ENCODE measurements at regions not wholly inside any gene's neighbourhood (a gene's known extent, or its start where the extent isn't known, plus 50 kb on each side); places are given as distances from the start of the nearest gene placed in this dataset.

DNA sequence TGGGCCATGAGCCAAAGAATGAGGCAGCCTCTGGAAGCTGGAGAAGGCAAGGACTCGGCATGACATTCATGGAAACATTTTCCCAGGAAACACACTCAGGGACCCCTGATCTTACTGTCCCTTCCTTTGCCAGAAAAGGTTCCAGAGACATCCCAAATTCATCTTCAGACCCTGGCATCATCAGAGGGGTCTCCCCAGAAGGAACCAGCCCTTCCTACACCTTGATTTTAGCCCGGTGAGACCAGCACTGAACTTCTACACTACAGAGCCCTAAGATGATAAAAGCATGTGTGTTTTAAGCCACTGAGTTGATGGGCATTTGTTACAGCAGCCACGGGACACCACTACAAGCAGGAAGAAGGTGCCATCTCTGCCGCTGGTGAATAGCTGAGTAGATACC, 262.3 kb downstream of the C16orf95 start:
- H3K36me3 ChIP-seq (ENCODE audit: low read depth) = no peaks in the 10 kb centered on the region
- no peak overlapping the region for H3K9ac ChIP-seq
- no peak overlapping the region for H3K4me3 ChIP-seq
- in situ Hi-C loops (cut with MboI) = no loop called here
- no peak for TF ChIP-seq EZH2phosphoT487 (IDR thresholded peaks at IDR 0.05; ENCODE audit: insufficient read depth, low read depth)
- TF ChIP-seq EZH2 (IDR thresholded peaks at IDR 0.05; ENCODE audit: insufficient read depth, poor library complexity, severe bottlenecking) = no peak
- H3K79me2 ChIP-seq (ENCODE audit: insufficient read depth) = no peaks in the 10 kb centered on the region
- no peak for DNase-seq
- H3K27me3 ChIP-seq (replicated peaks; ENCODE audit: insufficient read depth) = peaks cover 38% of the 10 kb centered on the region
- no peak overlapping the region for H3K4me2 ChIP-seq (ENCODE audit: unreplicated experiment)
- H2AFZ ChIP-seq = no peak overlapping the region
- H3K9me2 ChIP-seq (ENCODE audit: insufficient read depth) = no peaks in the 10 kb centered on the region
- no peaks in the 10 kb centered on the region for H3F3A ChIP-seq (ENCODE audit: insufficient read depth)
- H3K27ac ChIP-seq = no peak overlapping the region
- H3K9me3 ChIP-seq (ENCODE audit: low read depth) = no peaks in the 10 kb centered on the region
- no peaks in the 10 kb centered on the region for H3K4me1 ChIP-seq (ENCODE audit: insufficient read depth)
- H4K20me1 ChIP-seq (ENCODE audit: insufficient read depth) = no peaks in the 10 kb centered on the region
- 61 to 67% methylated on average over 4 of the region's 4 CpGs for whole genome bisulfite sequencing, 2 experiments (ENCODE audit: low coverage in 1 of 2, low lambda C conversion rate in 2 of 2, missing lambda C conversion rate in 2 of 2)

DNA sequence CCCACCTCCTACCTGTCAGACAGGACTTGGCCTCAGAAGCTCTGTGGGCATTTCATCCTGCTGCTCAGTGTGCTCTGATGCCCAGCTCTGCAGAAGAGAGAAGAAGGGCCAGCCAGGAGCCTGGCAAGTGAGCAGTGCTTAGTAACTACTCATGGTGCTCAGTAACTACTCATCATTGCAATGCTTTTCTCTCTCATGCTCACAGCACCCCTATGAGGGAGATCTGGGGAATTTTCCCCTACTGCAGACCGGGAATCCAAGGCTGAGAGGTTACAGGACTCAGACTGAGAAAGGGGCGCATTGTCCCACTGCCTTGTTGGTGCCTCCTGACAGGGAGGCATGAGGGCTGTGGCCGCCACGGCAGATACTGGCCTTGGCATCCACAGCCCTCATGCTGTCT, 261.1 kb downstream of the C16orf95 start:
- Histone ChIP-seq H3K4me1 (ENCODE audit: insufficient read depth) (no peaks in the 10 kb centered on the region), H3K36me3 (ENCODE audit: low read depth) (no peaks in the 10 kb centered on the region), H3K4me2 (ENCODE audit: unreplicated experiment) (no peak overlapping the region), H3K79me2 (ENCODE audit: insufficient read depth) (no peaks in the 10 kb centered on the region), H2AFZ (no peak overlapping the region), H3K27ac (no peak overlapping the region), H3K9ac (no peak overlapping the region), H3F3A (ENCODE audit: insufficient read depth) (no peaks in the 10 kb centered on the region), H3K27me3 (replicated peaks; ENCODE audit: insufficient read depth) (peaks cover 31% of the 10 kb centered on the region), H3K9me2 (ENCODE audit: insufficient read depth) (no peaks in the 10 kb centered on the region), H4K20me1 (ENCODE audit: insufficient read depth) (no peaks in the 10 kb centered on the region), H3K4me3 (no peak overlapping the region), H3K9me3 (ENCODE audit: low read depth) (no peaks in the 10 kb centered on the region)
- DNase-seq = peak; percentile 66
- in situ Hi-C loops (cut with MboI) = no loop called here
- 71 to 76% methylated on average over 4 of the region's 4 CpGs for WGBS, 2 experiments (ENCODE audit: low coverage in 1 of 2, low lambda C conversion rate in 2 of 2, missing lambda C conversion rate in 2 of 2)
- TF ChIP-seq EZH2 (IDR thresholded peaks at IDR 0.05; ENCODE audit: insufficient read depth, poor library complexity, severe bottlenecking) (no peak), EZH2phosphoT487 (IDR thresholded peaks at IDR 0.05; ENCODE audit: insufficient read depth, low read depth) (no peak)

DNA sequence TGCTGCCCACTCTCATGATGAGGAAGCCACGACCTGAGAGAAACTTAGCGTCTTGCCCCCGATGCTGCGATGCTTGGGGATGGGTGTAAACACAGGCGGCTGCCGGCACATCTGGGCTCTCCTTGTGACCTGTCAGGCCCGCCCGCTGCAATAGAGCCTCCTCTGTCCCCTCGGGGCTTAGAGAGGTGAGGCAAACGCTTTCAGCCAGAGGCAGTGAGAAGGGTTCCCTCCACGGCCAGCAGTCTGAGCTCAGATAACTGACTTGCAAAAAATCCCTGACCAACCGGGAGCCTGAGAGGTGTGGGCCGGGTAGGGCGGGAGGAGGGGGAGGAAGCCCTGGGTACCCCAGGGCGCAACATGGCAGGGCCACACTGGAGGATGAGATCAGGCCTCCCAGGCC, 260.6 kb downstream of the C16orf95 start:
- H3K9ac ChIP-seq = no peak overlapping the region
- H2AFZ ChIP-seq = no peak overlapping the region
- no peaks in the 10 kb centered on the region for H3F3A ChIP-seq (ENCODE audit: insufficient read depth)
- H3K4me3 ChIP-seq = no peak overlapping the region
- no peaks in the 10 kb centered on the region for H3K4me1 ChIP-seq (ENCODE audit: insufficient read depth)
- WGBS, 2 experiments (ENCODE audit: low coverage in 1 of 2, low lambda C conversion rate in 2 of 2, missing lambda C conversion rate in 2 of 2) = 34 to 38% methylated on average over 12 to 15 of the region's 15 CpGs
- no peak overlapping the region for H3K27ac ChIP-seq
- H3K9me3 ChIP-seq (ENCODE audit: low read depth) = no peaks in the 10 kb centered on the region
- in situ Hi-C loops (cut with MboI) = no loop called here
- TF ChIP-seq EZH2phosphoT487 (IDR thresholded peaks at IDR 0.05; ENCODE audit: insufficient read depth, low read depth) = no peak
- TF ChIP-seq EZH2 (IDR thresholded peaks at IDR 0.05; ENCODE audit: insufficient read depth, poor library complexity, severe bottlenecking) = no peak
- H3K9me2 ChIP-seq (ENCODE audit: insufficient read depth) = no peaks in the 10 kb centered on the region
- no peak for DNase-seq
- no peaks in the 10 kb centered on the region for H3K36me3 ChIP-seq (ENCODE audit: low read depth)
- no peaks in the 10 kb centered on the region for H4K20me1 ChIP-seq (ENCODE audit: insufficient read depth)
- peaks cover 31% of the 10 kb centered on the region for H3K27me3 ChIP-seq (replicated peaks; ENCODE audit: insufficient read depth)
- H3K4me2 ChIP-seq (ENCODE audit: unreplicated experiment) = no peak overlapping the region
- no peaks in the 10 kb centered on the region for H3K79me2 ChIP-seq (ENCODE audit: insufficient read depth)

DNA sequence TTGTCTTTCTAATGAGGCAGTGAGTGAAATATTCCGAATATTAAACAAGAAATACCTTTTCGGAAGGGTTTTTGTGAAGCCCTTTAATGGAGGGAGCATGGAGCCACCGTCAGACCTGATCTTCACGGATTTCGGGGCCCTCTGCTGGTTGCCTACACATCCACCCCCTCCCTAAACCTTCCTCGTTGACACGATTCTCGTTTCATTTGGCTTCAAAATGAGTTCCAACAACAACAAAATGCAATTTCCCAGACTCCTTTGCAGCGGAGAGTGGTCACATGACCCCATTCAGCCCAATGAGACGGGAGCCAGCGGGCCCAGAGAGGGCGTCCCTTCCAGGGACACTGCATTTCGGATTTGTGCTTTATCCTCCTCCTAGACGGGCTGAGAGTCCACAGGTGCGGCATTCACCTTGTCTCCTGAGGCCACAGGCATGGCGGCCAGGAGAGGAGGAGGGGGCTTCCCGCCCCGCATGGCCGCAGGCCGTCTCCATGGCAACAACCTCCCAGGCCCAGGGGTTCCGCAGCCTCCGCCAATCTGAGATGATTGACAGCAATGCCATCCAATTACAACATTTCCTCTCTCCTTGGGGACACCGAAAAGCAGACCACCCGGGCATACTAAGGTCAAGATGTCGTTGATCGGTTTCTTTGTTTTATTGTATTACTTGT, 259.8 kb downstream of the C16orf95 start:
- Histone ChIP-seq H3K4me3 (no peak overlapping the region), H3K9ac (no peak overlapping the region), H3F3A (ENCODE audit: insufficient read depth) (no peaks in the 10 kb centered on the region), H4K20me1 (ENCODE audit: insufficient read depth) (no peaks in the 10 kb centered on the region), H2AFZ (no peak overlapping the region), H3K4me1 (ENCODE audit: insufficient read depth) (no peaks in the 10 kb centered on the region), H3K9me3 (ENCODE audit: low read depth) (no peaks in the 10 kb centered on the region), H3K4me2 (ENCODE audit: unreplicated experiment) (no peak overlapping the region), H3K27ac (no peak overlapping the region), H3K79me2 (ENCODE audit: insufficient read depth) (no peaks in the 10 kb centered on the region), H3K9me2 (ENCODE audit: insufficient read depth) (no peaks in the 10 kb centered on the region), H3K27me3 (replicated peaks; ENCODE audit: insufficient read depth) (peaks cover 26% of the 10 kb centered on the region), H3K36me3 (ENCODE audit: low read depth) (no peaks in the 10 kb centered on the region)
- DNase-seq = peak; percentile 19
- TF ChIP-seq EZH2 (IDR thresholded peaks at IDR 0.05; ENCODE audit: insufficient read depth, poor library complexity, severe bottlenecking) (no peak), EZH2phosphoT487 (IDR thresholded peaks at IDR 0.05; ENCODE audit: insufficient read depth, low read depth) (no peak)
- 70 to 73% methylated on average over 26 of the region's 26 CpGs for WGBS, 2 experiments (ENCODE audit: low coverage in 1 of 2, low lambda C conversion rate in 2 of 2, missing lambda C conversion rate in 2 of 2)
- in situ Hi-C loops (cut with MboI) = no loop called here

Measured in GM23248 (cell line).